Thyroid gland (tissue), 4 donors: ENCODE measurements at regions not wholly inside any gene's neighbourhood (a gene's known extent, or its start where the extent isn't known, plus 50 kb on each side); places are given as distances from the start of the nearest gene placed in this dataset.

Experiments used
- DNase-seq, 2 donors: peaks; one replicate each; pipeline ENCODE4 v3.0.0-alpha.2; 2019
- H3K27ac ChIP-seq, 3 donors: fragments of 200-600 bp; sonication (generic); 1 replicate in 2 of 3; 2 replicates in 1 of 3; pipeline ENCODE4 v1.5.1; 2016 to 2019; ENCODE audit warnings: mild to moderate bottlenecking in 1 of 3, moderate library complexity in 1 of 3
- H3K27me3 ChIP-seq: fragments of 200-600 bp; sonication (generic); one replicate; pipeline ENCODE4 v1.5.1; 2019
- H3K36me3 ChIP-seq, 2 donors: fragments of 200-600 bp; sonication (generic); one replicate each; pipeline ENCODE4 v1.5.1; 2016 to 2019
- H3K4me1 ChIP-seq, 2 donors: fragments of 200-600 bp; sonication (generic); one replicate each; pipeline ENCODE4 v1.5.1; 2017 to 2019
- H3K4me3 ChIP-seq, 3 donors: fragments of 200-600 bp; sonication (generic); replicated peaks in 1 of 3; 1 replicate in 2 of 3; 2 replicates in 1 of 3; pipeline ENCODE4 v1.5.1; 2016; ENCODE audit warnings: mild to moderate bottlenecking in 1 of 3
- H3K9me3 ChIP-seq: fragments of 200-600 bp; sonication (generic); one replicate; pipeline ENCODE4 v1.5.1; 2017
- POLR2A ChIP-seq, 2 donors: fragments of 450-650 bp; IDR thresholded peaks; one replicate each; pipeline ENCODE4 v1.6.1; 2017; ENCODE audit warnings: antibody characterized with exemption in 2 of 2, mild to moderate bottlenecking in 2 of 2, moderate library complexity in 1 of 2
- whole genome bisulfite sequencing, 2 donors: methylation state at CpG; one replicate each; pipeline ENCODE4 v1.1.5; 2017; 5-methylcytosine and 5-hydroxymethylcytosine counted together
- intact Hi-C: fragments of 100-400 bp; cut with DNase I; formaldehyde crosslinking; loops from one replicate; pipeline ENCODE4 v1.15.1; 2023
- TF ChIP-seq, protein P1 (sequence below), 6 experiments: fragments of 200-600 bp in 3 of 6; fragments of 450-650 bp in 3 of 6; sonication (generic) in 3 of 6; IDR thresholded peaks; one replicate each; pipeline ENCODE4 v1.5.1; 2016 to 2019; ENCODE audit warnings: antibody characterized with exemption in 6 of 6, mild to moderate bottlenecking in 2 of 6, inconsistent platforms in 1 of 6, moderate library complexity in 1 of 6

DNA sequence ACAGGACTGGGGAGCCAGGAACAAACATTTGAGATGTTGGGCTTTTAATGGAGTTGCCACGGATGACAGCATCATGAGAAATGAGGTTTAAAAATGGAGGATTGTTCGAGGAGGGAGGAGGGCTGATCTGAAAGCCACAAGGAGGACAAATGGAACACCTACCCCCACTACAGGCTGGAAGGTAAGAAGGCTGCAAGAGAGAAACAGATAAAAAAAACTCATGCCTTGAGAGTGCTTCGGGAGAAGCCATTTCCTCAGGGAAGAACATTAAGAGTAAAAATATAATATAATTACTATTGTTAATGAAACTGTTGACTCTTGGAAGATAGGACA is 119.5 kb upstream of the MAP9 start:
- intact Hi-C loops: no loop called here
- no peaks in the 10 kb centered on the region for H3K36me3 ChIP-seq
- H3K4me1 ChIP-seq: no peaks in the 10 kb centered on the region
- H3K4me3 ChIP-seq: no peak overlapping the region
- no peak overlapping the region for H3K27ac ChIP-seq
- H3K27me3 ChIP-seq: no peaks in the 10 kb centered on the region
- no peaks in the 10 kb centered on the region for H3K9me3 ChIP-seq
- DNase-seq: no peak
- TF ChIP-seq, protein P1, sequence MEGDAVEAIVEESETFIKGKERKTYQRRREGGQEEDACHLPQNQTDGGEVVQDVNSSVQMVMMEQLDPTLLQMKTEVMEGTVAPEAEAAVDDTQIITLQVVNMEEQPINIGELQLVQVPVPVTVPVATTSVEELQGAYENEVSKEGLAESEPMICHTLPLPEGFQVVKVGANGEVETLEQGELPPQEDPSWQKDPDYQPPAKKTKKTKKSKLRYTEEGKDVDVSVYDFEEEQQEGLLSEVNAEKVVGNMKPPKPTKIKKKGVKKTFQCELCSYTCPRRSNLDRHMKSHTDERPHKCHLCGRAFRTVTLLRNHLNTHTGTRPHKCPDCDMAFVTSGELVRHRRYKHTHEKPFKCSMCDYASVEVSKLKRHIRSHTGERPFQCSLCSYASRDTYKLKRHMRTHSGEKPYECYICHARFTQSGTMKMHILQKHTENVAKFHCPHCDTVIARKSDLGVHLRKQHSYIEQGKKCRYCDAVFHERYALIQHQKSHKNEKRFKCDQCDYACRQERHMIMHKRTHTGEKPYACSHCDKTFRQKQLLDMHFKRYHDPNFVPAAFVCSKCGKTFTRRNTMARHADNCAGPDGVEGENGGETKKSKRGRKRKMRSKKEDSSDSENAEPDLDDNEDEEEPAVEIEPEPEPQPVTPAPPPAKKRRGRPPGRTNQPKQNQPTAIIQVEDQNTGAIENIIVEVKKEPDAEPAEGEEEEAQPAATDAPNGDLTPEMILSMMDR (IDR thresholded peaks at IDR 0.05): no peak
- TF ChIP-seq POLR2A (IDR thresholded peaks at IDR 0.05): no peak
- WGBS, 2 donors: 70 to 73% methylated on average over 3 of the region's 3 CpGs

DNA sequence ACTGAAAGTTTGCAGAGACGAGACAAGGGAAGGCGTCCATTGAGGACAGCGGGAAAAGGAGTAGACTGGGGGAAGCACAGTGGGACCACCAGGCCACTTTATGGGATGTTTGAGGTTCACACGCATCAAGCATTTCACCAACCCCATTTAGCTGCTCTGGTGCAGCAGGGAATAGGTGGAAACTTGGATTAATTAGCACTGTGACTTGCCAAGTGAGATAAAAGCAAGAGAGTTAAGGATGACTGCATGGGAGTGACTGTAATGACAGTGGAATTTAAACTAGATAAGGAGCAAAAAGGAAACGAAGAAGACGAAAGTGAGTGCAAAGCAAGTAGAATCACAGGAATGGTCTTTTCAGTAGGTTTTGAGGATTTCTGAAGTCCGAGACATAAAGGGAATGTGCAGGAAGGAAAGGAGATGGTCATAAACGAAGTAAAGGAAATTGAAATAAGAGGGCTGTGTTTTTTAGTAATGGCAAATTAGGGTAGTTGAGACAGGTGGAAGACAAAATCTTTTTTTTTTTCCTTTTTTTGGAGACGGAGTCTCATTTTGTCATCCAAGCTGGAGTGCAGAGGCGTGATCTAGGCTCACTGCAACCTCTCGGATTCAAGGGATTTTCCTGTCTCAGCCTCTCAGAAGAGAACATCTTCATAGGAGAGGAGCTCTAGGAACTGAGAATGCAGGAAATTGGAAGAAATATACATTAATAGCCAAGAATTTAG is 119.0 kb upstream of the MAP9 start:
- no peaks in the 10 kb centered on the region for H3K27me3 ChIP-seq
- TF ChIP-seq, protein P1 (IDR thresholded peaks at IDR 0.05): no peak
- TF ChIP-seq POLR2A (IDR thresholded peaks at IDR 0.05): no peak
- intact Hi-C loops: no loop called here
- no peaks in the 10 kb centered on the region for H3K4me1 ChIP-seq
- no peaks in the 10 kb centered on the region for H3K9me3 ChIP-seq
- 81% methylated on average over 11 of the region's 11 CpGs for WGBS, 2 donors
- no peak for DNase-seq
- H3K36me3 ChIP-seq: no peaks in the 10 kb centered on the region
- no peak overlapping the region for H3K4me3 ChIP-seq
- no peak overlapping the region for H3K27ac ChIP-seq

DNA sequence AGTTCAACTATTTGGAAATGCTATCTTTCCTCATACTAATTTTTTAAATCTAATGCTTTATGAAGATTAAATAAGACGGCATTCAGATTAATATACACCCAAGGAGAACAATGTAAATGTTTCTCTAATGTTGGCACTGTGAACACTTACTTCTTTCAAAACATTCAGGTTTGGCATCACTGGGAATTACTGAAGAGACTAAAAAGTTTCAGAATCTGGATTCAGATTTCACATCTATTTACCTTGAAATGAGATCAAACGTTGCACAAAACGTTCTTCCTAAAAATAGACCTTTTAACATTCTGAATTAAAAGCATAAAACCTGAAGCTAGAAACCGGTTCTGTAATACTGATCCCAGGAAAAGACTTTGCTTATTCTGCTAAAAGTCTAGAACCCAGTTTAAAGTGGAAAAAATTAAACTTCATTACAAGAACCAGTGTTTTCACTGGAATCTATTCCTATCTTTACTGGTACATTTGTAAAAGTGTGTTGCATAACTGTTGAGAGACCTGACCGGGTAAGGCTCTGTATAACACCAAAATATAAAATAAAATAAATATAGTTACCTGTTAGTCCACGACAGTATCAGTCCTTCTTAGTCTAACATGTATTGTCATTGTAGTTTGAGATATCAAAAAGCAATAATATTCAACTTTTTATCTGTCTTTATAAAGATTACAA is 117.4 kb upstream of the MAP9 start:
- no peak for TF ChIP-seq POLR2A (IDR thresholded peaks at IDR 0.05)
- TF ChIP-seq, protein P1 (IDR thresholded peaks at IDR 0.05): no peak
- H3K4me3 ChIP-seq: no peak overlapping the region
- H3K27ac ChIP-seq: no peak overlapping the region
- no peaks in the 10 kb centered on the region for H3K27me3 ChIP-seq
- intact Hi-C loops: no loop called here
- no peak for DNase-seq
- no peaks in the 10 kb centered on the region for H3K36me3 ChIP-seq
- 84 to 86% methylated on average over 6 of the region's 6 CpGs for WGBS, 2 donors
- no peaks in the 10 kb centered on the region for H3K9me3 ChIP-seq
- no peaks in the 10 kb centered on the region for H3K4me1 ChIP-seq

DNA sequence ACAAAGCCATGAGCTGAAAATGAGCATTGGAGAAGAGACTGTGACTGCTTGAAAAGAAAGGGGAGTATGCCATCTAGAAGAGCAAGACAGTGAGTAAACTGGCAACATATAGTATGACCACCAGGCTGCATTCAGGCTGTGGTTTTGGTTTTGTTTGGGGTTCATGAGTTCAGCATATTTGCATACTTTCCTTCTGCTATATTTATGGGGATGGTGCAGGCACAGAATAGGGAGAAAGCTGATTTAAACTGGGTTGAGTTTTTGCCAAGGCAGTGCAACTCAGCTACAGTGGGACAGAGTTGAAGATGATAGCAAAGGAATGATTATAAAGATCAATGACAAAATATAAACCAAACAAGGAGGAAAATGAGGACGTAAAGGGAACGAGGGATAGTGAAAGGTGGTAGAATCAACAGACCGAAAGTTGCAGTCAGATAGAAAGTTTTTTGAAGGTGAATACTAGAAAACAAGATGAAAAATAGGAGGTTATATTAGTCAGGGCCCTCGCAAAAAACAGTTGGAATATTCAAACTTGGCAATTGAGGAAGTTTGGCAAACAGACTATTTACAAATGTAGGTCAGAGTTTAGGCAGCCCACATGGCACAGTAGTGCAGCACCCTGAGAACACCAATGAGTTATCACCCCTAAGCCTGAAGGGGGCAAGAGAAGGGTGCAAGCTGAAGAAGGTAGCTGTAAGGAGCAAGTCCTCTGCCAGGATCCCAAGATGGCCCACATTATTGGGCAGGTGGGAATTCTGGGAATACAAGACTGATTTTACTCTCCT is 114.8 kb upstream of the MAP9 start:
- no peak for DNase-seq
- Histone ChIP-seq H3K9me3 (no peaks in the 10 kb centered on the region), H3K4me1 (no peaks in the 10 kb centered on the region), H3K36me3 (no peaks in the 10 kb centered on the region), H3K27ac (no peak overlapping the region), H3K27me3 (no peaks in the 10 kb centered on the region), H3K4me3 (no peak overlapping the region)
- 82 to 87% methylated on average over 4 of the region's 4 CpGs for WGBS, 2 donors
- intact Hi-C loops: no loop called here
- TF ChIP-seq, protein P1 (IDR thresholded peaks at IDR 0.05): no peak
- no peak for TF ChIP-seq POLR2A (IDR thresholded peaks at IDR 0.05)

DNA sequence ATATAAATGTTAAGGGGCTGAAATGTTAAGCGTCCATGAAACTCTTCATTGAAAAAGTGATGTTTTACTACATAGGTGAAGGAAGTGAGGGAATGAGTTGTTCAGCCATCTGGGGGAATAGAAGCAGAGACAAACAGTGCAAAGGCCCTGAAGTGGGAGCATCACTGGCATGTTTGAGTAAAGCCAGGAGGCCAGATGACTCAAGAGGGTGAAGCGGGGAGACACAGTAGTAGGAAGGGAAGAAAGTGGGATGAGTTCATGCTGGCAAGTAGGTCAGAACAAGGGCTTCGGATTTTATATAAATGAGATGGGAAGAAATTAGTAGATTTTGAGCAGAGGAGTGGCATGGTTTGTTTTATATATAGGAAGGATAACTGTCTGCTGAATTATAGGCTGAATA is 112.5 kb upstream of the MAP9 start:
- Histone ChIP-seq H3K4me3 (no peak overlapping the region), H3K9me3 (no peaks in the 10 kb centered on the region), H3K36me3 (no peaks in the 10 kb centered on the region), H3K27ac (no peak overlapping the region), H3K4me1 (no peaks in the 10 kb centered on the region), H3K27me3 (no peaks in the 10 kb centered on the region)
- no peak for DNase-seq
- no peak for TF ChIP-seq POLR2A (IDR thresholded peaks at IDR 0.05)
- TF ChIP-seq, protein P1 (IDR thresholded peaks at IDR 0.05): no peak
- intact Hi-C loops: no loop called here
- 91 to 93% methylated on average over 3 of the region's 3 CpGs for WGBS, 2 donors
